HG02642 (cell line): ENCODE measurements at regions not wholly inside any gene's neighbourhood (a gene's known extent, or its start where the extent isn't known, plus 50 kb on each side); places are given as distances from the start of the nearest gene placed in this dataset.
"Not testable (repeated sequence)": the region's sequence is repeated elsewhere in the genome, so short reads cannot be mapped to it uniquely, and the experiment has no call there.

Experiments used
- ATAC-seq: cut with Tn5 transposase; IDR thresholded peaks from one replicate; pipeline ENCODE4 v1.9.1; 2021; ENCODE audit warnings: mild to moderate bottlenecking; ENCODE audit not compliant: unreplicated experiment, poor library complexity

DNA sequence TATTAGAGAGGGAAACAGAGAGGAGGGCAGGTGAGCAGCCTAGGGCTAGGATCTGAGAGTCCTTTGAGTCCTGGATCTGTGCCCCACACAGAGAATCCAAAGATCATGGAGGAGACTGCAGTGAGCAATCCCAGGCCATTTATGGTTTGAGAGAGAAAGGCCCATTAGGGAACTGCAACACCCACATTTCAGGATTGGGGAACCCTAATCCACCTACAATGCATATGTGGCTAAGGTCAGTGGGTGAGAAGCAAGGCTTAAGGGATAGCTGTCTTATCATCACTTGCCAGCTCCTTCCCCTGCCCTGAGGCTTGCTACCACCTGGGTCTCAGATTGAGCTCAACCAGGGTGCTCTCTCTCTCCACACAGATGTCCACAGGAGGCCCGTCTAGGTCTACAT lies 781.1 kb upstream of the AMELY start:
- ATAC-seq, result no peak

DNA sequence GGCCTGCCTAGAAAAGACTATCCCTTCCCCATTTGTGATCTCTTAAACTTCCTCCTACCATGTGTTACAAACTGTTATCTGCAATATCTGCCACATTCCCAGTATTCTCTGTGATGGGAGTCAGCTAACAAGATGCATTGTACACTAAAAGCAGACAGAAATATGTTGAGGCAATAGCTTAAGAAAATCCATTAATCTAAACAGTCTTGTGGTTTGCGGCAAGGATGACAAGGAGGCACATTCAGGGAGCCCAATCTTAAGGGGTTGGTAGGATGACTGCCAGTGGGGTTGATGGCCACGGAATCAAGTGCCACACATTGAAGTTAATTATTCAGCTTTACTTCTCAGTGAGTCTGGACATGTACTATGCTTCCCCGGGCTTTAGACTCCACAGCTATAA lies 775.5 kb upstream of the AMELY start:
- no peak for ATAC-seq

- ATAC-seq, result no peak
Measured at GRCh38 chrY:7684546-7684945, 773.0 kb upstream of the AMELY start.

- ATAC-seq, result no peak
Measured at GRCh38 chrY:7682386-7682785, 770.8 kb upstream of the AMELY start.

GRCh38 chrY:7681426-7681825 lies 769.9 kb upstream of the AMELY start:
- no peak for ATAC-seq

GRCh38 chrY:7674465-7674864 lies 762.9 kb upstream of the AMELY start:
- ATAC-seq, result no peak

GRCh38 chrY:7672796-7673195 lies 761.2 kb upstream of the AMELY start:
- no peak for ATAC-seq

DNA sequence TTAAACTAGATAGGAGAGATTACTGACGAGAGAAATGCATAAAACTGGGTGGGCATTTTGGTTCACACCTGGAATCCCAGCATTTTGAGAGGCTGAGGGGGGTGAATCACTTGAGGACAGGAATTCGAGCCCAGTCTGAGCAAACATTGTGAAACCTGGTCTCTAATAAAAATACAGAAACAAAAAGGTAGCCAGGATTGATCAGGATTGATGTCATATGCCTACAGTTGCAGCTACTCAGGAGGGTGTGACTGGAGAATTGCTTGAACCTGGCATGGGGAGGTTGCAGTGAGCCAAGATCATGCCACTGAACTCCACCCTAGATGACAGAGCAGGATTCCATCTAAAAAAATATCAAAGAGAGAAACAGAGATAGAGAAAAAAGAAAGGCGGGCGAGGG lies 751.7 kb upstream of the AMELY start:
- ATAC-seq, result no peak

GRCh38 chrY:7659047-7659446 lies 747.5 kb upstream of the AMELY start:
- ATAC-seq, result no peak

DNA sequence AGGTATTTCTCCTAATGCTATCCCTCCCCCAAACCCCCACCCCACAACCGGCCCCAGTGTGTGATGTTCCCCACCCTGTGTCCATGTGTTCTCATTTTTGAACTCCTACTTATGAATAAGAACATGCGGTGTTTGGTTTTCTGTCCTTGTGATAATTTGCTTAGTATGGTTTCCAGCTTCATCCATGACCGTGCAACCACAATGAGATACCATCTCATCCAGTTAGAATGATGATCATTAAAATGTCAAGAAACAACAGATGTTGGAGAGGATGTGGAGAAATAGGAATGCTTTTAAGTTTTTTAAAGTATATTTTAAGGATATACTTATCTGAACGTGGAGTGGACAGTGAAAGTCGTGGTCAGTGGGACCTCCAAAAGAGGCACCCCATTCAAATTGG lies 745.0 kb upstream of the AMELY start:
- no peak for ATAC-seq

DNA sequence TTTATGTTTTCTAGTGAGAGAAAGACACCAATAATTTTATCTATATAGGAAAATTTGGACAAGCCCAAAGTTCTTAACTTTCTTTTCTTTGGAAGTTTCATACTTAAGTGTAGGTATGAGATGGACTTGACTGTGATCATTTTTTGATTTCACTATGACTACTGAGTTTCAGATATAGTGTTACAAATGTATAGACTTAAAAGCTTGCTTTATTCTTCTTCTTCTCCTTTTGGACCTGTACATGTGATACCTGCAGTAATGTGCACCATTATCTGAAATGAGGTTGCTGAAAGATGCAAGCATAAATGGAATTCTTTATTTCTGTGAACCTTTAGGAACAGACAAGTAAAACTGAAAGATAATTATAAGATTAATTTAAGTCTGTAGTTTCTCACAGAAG lies 743.4 kb upstream of the AMELY start:
- ATAC-seq, result no peak

- ATAC-seq, result not testable (repeated sequence)
Measured at GRCh38 chrY:7649866-7650265, 738.3 kb upstream of the AMELY start.
